ENCODE measurements at regions not wholly inside any gene's neighbourhood (a gene's known extent, or its start where the extent isn't known, plus 50 kb on each side); places are given as distances from the start of the nearest gene placed in this dataset.

- Histone ChIP-seq H3K4me1 (no peaks in the 10 kb centered on the region), H3K27me3 (ENCODE audit: low read depth) (no peaks in the 10 kb centered on the region), H3K36me3 (replicated peaks) (no peaks in the 10 kb centered on the region), H3K4me3 (no peak overlapping the region), H3K9me3 (no peaks in the 10 kb centered on the region)
- in situ Hi-C loops (cut with MboI; ENCODE audit: low sequenced_read_pairs), result no loop called here
- peak in 1 of 2 experiments; percentile 26 for DNase-seq (ENCODE audit: low spot score in 2 of 2)
Observed at GRCh38 chr20:17083738-17084137, 143.1 kb upstream of the PCSK2 start.

DNA sequence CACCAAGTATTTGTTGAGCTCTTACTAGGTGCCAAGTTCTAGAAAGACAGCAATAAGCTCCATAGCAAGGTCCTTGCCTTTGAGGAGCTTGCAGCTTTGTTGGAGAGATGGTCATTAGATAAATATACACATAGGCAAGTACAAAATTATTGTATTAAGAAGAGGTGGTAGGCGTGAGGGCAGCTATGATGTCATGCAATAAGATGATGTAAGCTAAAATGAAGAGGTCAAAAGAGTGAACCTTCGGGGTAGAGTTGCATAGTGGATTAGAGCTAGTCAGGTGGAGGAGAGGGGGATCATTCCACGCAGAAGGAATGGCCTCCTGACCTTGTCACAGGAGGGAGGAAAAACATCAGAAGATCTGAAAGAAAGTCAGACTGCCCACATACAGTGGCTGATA, 141.9 kb upstream of the PCSK2 start:
- H3K4me3 ChIP-seq, result no peak overlapping the region
- no peaks in the 10 kb centered on the region for H3K36me3 ChIP-seq (replicated peaks)
- H3K27me3 ChIP-seq (ENCODE audit: low read depth), result no peaks in the 10 kb centered on the region
- H3K9me3 ChIP-seq, result no peaks in the 10 kb centered on the region
- no peak for DNase-seq (ENCODE audit: low spot score in 2 of 2)
- in situ Hi-C loops (cut with MboI; ENCODE audit: low sequenced_read_pairs), result no loop called here
- H3K4me1 ChIP-seq, result no peaks in the 10 kb centered on the region

GRCh38 chr20:17093782-17094181, 133.1 kb upstream of the PCSK2 start:
- Histone ChIP-seq H3K9me3 (no peaks in the 10 kb centered on the region), H3K27me3 (ENCODE audit: low read depth) (no peaks in the 10 kb centered on the region), H3K4me3 (no peak overlapping the region), H3K4me1 (no peaks in the 10 kb centered on the region), H3K36me3 (replicated peaks) (no peaks in the 10 kb centered on the region)
- no peak for DNase-seq (ENCODE audit: low spot score in 2 of 2)
- in situ Hi-C loops (cut with MboI; ENCODE audit: low sequenced_read_pairs), result no loop called here

DNA sequence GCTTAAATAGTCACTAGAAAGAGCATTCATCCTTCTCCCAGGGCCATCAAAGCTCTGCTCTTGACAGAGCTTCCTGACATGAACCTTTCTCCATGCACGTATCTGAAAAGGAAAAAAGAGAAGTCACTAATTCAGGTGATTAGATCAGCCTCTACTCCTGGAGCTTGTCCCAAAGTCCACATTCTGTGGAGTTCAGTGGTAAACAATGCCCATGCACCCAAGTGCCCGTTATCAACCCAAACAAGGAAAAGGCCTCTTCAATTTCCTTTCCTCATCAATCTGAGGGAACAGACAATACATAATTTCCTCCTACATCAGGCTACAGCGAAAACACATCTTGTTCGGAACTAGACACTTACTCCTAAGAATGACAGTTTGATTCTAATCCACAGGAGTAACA, 129.2 kb upstream of the PCSK2 start:
- no peak for DNase-seq (ENCODE audit: low spot score in 2 of 2)
- Histone ChIP-seq H3K36me3 (replicated peaks) (no peaks in the 10 kb centered on the region), H3K4me3 (no peak overlapping the region), H3K4me1 (no peaks in the 10 kb centered on the region), H3K9me3 (no peaks in the 10 kb centered on the region), H3K27me3 (ENCODE audit: low read depth) (no peaks in the 10 kb centered on the region)
- in situ Hi-C loops (cut with MboI; ENCODE audit: low sequenced_read_pairs), result no loop called here

DNA sequence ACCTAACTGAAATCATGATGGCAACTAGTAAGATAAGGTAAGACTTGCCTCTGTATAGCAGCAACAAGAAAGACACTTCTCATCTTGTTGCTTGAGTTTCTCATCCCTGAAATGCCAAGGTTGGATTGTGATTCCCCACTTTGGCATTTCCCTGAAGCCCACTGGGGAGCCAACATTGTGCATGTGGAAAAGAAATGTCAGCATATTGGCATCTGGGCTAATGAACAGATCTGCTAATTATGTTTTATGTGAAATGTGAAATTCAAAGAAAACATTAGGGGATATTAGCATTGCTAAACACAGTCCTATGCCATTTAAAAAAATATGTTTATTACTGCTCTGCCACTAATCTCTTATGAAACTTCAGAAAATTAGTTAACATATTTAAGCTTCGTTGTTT, 126.3 kb upstream of the PCSK2 start:
- no peaks in the 10 kb centered on the region for H3K36me3 ChIP-seq (replicated peaks)
- H3K4me3 ChIP-seq, result no peak overlapping the region
- no peaks in the 10 kb centered on the region for H3K27me3 ChIP-seq (ENCODE audit: low read depth)
- no peaks in the 10 kb centered on the region for H3K4me1 ChIP-seq
- no peaks in the 10 kb centered on the region for H3K9me3 ChIP-seq
- in situ Hi-C loops (cut with MboI; ENCODE audit: low sequenced_read_pairs), result no loop called here
- DNase-seq (ENCODE audit: low spot score in 2 of 2), result no peak

GRCh38 chr20:17107127-17107526, 119.7 kb upstream of the PCSK2 start:
- in situ Hi-C loops (cut with MboI; ENCODE audit: low sequenced_read_pairs), result no loop called here
- no peak for DNase-seq (ENCODE audit: low spot score in 2 of 2)

GRCh38 chr20:17108896-17109295, 117.9 kb upstream of the PCSK2 start:
- Histone ChIP-seq H3K27me3 (ENCODE audit: low read depth) (no peaks in the 10 kb centered on the region), H3K9me3 (no peaks in the 10 kb centered on the region), H3K4me1 (no peaks in the 10 kb centered on the region), H3K4me3 (no peak overlapping the region), H3K36me3 (replicated peaks) (no peaks in the 10 kb centered on the region)
- no peak for DNase-seq (ENCODE audit: low spot score in 2 of 2)
- in situ Hi-C loops (cut with MboI; ENCODE audit: low sequenced_read_pairs), result no loop called here

More at GRCh38 chr20:17107127-17107526, 119.7 kb upstream of the PCSK2 start:
- H3K27me3 ChIP-seq (ENCODE audit: low read depth), result no peaks in the 10 kb centered on the region
- no peaks in the 10 kb centered on the region for H3K36me3 ChIP-seq (replicated peaks)
- no peak overlapping the region for H3K4me3 ChIP-seq
- no peaks in the 10 kb centered on the region for H3K9me3 ChIP-seq
- H3K4me1 ChIP-seq, result no peaks in the 10 kb centered on the region

- no peaks in the 10 kb centered on the region for H3K4me1 ChIP-seq
- H3K27me3 ChIP-seq (ENCODE audit: low read depth), result no peaks in the 10 kb centered on the region
- H3K36me3 ChIP-seq (replicated peaks), result no peaks in the 10 kb centered on the region
- no peak overlapping the region for H3K4me3 ChIP-seq
- DNase-seq (ENCODE audit: low spot score in 2 of 2), result no peak
- H3K9me3 ChIP-seq, result no peaks in the 10 kb centered on the region
- in situ Hi-C loops (cut with MboI; ENCODE audit: low sequenced_read_pairs), result no loop called here
Observed at GRCh38 chr20:17109307-17109706, 117.5 kb upstream of the PCSK2 start.

- Histone ChIP-seq H3K36me3 (replicated peaks) (no peaks in the 10 kb centered on the region), H3K27me3 (ENCODE audit: low read depth) (no peaks in the 10 kb centered on the region), H3K4me3 (no peak overlapping the region), H3K9me3 (no peaks in the 10 kb centered on the region), H3K4me1 (no peaks in the 10 kb centered on the region)
- in situ Hi-C loops (cut with MboI; ENCODE audit: low sequenced_read_pairs), result no loop called here
- DNase-seq (ENCODE audit: low spot score in 2 of 2), result no peak
Observed at GRCh38 chr20:17128206-17128605, 98.6 kb upstream of the PCSK2 start.

- no peaks in the 10 kb centered on the region for H3K4me1 ChIP-seq
- DNase-seq (ENCODE audit: low spot score in 2 of 2), result no peak
- no peaks in the 10 kb centered on the region for H3K36me3 ChIP-seq (replicated peaks)
- no peak overlapping the region for H3K4me3 ChIP-seq
- no peaks in the 10 kb centered on the region for H3K27me3 ChIP-seq (ENCODE audit: low read depth)
- in situ Hi-C loops (cut with MboI; ENCODE audit: low sequenced_read_pairs), result no loop called here
- H3K9me3 ChIP-seq, result no peaks in the 10 kb centered on the region
Observed at GRCh38 chr20:17129089-17129488, 97.8 kb upstream of the PCSK2 start.

DNA sequence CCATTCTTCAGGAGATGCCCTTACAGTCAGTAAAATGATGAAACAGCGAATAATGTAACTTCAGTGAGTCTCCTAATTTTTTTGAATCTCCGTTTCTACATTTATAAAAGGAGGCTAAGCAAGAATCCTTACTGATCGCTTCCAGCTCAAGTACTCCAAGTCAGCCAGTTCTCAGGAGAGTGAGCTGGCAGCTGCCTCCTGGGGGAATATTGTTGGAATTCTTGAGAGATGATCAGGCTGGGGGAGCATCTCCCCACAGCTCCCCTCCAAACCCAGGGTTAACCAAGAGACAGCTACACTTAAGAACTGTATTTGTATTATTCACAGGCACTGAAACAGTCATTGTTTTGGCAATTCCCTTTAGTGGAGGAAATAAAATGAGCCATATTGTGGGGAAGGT, 89.1 kb upstream of the PCSK2 start:
- no peaks in the 10 kb centered on the region for H3K4me1 ChIP-seq
- no peaks in the 10 kb centered on the region for H3K27me3 ChIP-seq (ENCODE audit: low read depth)
- no peaks in the 10 kb centered on the region for H3K9me3 ChIP-seq
- no peak for DNase-seq (ENCODE audit: low spot score in 2 of 2)
- in situ Hi-C loops (cut with MboI; ENCODE audit: low sequenced_read_pairs), result no loop called here
- no peak overlapping the region for H3K4me3 ChIP-seq
- H3K36me3 ChIP-seq (replicated peaks), result no peaks in the 10 kb centered on the region

GRCh38 chr20:17138237-17138636, 88.6 kb upstream of the PCSK2 start:
- Histone ChIP-seq H3K4me3 (no peak overlapping the region), H3K4me1 (no peaks in the 10 kb centered on the region), H3K9me3 (no peaks in the 10 kb centered on the region), H3K27me3 (ENCODE audit: low read depth) (no peaks in the 10 kb centered on the region), H3K36me3 (replicated peaks) (no peaks in the 10 kb centered on the region)
- DNase-seq (ENCODE audit: low spot score in 2 of 2), result no peak
- in situ Hi-C loops (cut with MboI; ENCODE audit: low sequenced_read_pairs), result no loop called here

DNA sequence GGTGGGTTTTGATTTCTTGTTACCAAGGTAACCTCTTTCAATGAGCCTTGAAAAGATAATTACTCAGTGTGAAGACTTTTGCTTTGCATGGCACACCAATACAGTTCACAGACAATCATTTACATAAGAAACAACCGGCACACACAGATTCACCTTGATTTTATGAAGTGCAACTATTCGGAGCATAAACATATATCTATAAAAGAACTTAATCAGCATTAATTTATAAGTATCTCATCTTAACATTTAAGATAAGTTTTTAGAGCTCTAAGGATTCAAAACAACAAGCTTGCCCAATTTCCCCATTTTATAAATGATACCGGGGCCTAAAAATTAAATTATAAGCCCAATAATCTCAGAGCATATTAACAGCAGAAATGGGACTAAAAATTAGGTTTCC, 85.9 kb upstream of the PCSK2 start:
- DNase-seq (ENCODE audit: low spot score in 2 of 2), result no peak
- no peaks in the 10 kb centered on the region for H3K9me3 ChIP-seq
- H3K4me3 ChIP-seq, result no peak overlapping the region
- in situ Hi-C loops (cut with MboI; ENCODE audit: low sequenced_read_pairs), result no loop called here
- no peaks in the 10 kb centered on the region for H3K4me1 ChIP-seq
- no peaks in the 10 kb centered on the region for H3K27me3 ChIP-seq (ENCODE audit: low read depth)
- H3K36me3 ChIP-seq (replicated peaks), result no peaks in the 10 kb centered on the region

GRCh38 chr20:17141568-17141967, 85.3 kb upstream of the PCSK2 start:
- in situ Hi-C loops (cut with MboI; ENCODE audit: low sequenced_read_pairs), result no loop called here
- no peak for DNase-seq (ENCODE audit: low spot score in 2 of 2)

GRCh38 chr20:17142666-17143065, 84.2 kb upstream of the PCSK2 start:
- in situ Hi-C loops (cut with MboI; ENCODE audit: low sequenced_read_pairs), result no loop called here

More at GRCh38 chr20:17141568-17141967, 85.3 kb upstream of the PCSK2 start:
- H3K36me3 ChIP-seq (replicated peaks), result no peaks in the 10 kb centered on the region
- no peaks in the 10 kb centered on the region for H3K4me1 ChIP-seq
- H3K27me3 ChIP-seq (ENCODE audit: low read depth), result no peaks in the 10 kb centered on the region
- H3K9me3 ChIP-seq, result no peaks in the 10 kb centered on the region
- H3K4me3 ChIP-seq, result no peak overlapping the region

More at GRCh38 chr20:17142666-17143065, 84.2 kb upstream of the PCSK2 start:
- no peaks in the 10 kb centered on the region for H3K9me3 ChIP-seq
- no peak for DNase-seq (ENCODE audit: low spot score in 2 of 2)
- H3K4me1 ChIP-seq, result no peaks in the 10 kb centered on the region
- H3K36me3 ChIP-seq (replicated peaks), result no peaks in the 10 kb centered on the region
- no peaks in the 10 kb centered on the region for H3K27me3 ChIP-seq (ENCODE audit: low read depth)
- no peak overlapping the region for H3K4me3 ChIP-seq

Data from HAP-1 (cell line).